ENCODE measurements at regions not wholly inside any gene's neighbourhood (a gene's known extent, or its start where the extent isn't known, plus 50 kb on each side); places are given as distances from the start of the nearest gene placed in this dataset.

GRCh38 chr1:5595531-5596170, 396.6 kb downstream of the NPHP4 start:
- no peak for DNase-seq

- no peak for DNase-seq
These were observed 397.9 kb downstream of the NPHP4 start for GRCh38 chr1:5594056-5594956.

DNA sequence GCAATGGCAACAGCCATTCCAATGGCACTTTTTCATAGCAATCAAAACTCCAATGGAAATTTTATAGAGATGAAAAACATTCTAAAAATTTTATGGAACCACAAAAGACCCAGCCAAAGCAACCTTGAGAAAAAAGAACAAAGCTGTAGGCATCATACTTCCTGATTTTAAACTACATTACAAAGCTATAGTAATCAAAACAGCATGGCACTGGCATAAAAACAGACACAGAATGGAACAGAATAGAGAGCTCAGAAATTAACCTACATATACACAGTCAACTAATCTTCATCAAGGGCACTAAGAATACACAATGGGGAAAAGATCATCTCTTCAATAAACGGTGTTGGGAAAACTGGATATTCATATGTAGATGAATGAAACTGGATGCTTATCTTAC, 401.5 kb downstream of the NPHP4 start:
- no peak for DNase-seq

DNA sequence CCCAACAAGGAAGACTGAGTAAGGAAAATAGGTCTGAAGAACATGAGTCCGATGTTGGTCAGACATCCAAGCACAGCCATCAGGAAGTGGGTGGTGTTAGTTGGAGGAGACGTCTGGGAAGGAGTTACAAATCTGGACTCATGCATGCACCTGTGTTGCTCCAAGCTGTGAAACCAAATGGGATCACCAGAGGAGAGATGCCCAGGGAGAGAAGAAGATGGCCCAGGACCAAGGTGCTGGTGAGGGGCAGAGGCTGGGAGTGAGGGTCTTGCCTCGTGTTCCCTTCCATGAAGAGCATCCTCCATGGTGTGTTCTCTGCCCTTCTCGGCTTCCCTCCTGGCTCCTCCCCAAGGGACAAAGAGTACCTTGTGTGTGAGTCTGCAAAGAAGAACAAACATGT, 405.6 kb downstream of the NPHP4 start:
- DNase-seq = no peak

GRCh38 chr1:5585256-5585655, 407.0 kb downstream of the NPHP4 start:
- no peak for DNase-seq

DNA sequence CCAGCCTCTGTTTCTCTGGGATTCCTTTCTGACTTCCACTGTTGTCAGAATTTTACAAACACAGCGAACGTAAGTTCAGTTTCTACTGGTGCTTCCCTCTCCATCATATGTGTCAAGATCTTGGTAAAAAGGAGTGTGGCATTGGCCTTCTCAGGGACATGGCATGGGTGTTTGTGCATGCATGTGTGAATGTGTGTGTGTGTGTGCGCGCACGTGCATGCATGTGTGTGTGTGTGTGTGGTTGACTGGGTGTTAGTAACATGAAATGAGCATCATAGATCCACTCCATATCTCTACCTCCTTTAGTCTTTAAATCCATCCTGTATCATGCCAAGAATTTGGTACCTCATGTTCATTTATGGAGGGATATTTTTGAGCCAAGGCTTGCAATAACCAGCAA, 411.3 kb downstream of the NPHP4 start:
- no peak for DNase-seq

DNA sequence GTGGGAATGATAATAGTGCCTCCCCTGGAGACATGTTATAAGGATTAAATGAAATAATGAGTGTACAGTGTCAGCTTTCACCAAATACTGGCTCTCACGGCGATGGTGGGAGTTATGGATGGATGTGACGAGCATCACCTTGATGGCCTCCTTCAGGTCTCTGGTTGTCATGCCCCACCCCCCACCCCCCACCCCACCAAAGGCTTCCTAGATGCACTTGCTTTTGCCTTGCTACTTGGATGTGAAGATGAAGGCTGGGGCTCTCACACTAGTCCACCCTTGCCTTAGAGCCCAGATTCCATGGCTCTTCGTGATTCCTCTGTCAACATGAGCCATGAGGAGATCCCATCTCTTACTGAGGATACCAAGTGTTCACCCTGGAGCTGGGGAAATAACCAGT, 412.3 kb downstream of the NPHP4 start:
- DNase-seq = no peak

DNA sequence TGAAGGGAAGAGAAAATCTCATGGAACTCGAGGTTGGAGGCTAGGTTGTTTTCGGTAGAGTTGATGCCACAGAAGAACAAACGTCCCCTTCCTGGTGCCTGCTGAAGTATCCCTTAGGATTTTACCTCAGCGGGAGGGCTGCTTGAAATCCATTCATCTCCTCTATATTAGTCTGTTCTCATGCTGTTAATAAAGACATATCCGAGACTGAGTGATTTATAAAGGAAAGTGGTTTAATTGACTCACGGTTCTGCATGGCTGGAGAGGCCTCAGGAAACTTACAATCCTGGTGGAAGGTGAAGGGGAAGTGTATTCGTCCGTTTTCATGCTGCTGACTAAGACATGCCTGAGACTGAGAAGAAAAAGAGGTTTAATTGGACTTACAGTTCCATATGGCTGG, 413.5 kb downstream of the NPHP4 start:
- DNase-seq = no peak

- DNase-seq = no peak
These were observed 414.8 kb downstream of the NPHP4 start for GRCh38 chr1:5577255-5578040.

GRCh38 chr1:5576673-5577065, 415.6 kb downstream of the NPHP4 start:
- no peak for DNase-seq

DNA sequence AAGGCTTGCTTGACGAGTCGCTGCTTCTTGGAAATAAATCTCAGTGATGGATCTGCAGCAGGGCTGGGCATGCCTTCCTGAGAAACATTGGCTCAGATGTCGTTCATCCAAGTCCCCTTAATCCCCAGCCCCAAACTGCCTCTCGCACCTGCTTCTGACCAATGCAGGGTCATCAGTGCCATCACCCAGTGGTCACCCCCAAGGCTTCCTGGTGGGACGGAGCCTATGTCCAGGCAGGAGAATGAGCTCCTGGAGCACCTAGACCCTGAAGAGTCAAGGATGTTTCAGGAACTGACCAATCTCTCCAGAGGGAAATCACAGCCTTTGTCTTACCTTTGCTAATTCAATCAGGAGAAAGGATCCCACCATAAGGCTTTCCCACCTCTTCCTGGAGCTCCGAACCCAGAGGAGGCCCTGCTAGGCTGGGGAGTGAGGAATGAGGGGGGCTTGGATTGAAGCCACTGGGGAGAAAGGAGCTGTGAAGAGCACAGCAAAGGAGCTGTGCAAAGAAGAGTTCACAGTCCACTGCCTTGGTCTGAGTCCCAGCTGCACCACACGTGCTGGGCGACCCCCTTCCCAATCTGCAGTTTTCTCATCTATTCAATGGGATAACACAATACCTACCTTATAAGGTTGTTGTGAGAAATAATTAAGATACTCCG, 416.1 kb downstream of the NPHP4 start:
- no peak for DNase-seq

- DNase-seq = no peak
These were observed 416.8 kb downstream of the NPHP4 start for GRCh38 chr1:5575396-5575940.

DNA sequence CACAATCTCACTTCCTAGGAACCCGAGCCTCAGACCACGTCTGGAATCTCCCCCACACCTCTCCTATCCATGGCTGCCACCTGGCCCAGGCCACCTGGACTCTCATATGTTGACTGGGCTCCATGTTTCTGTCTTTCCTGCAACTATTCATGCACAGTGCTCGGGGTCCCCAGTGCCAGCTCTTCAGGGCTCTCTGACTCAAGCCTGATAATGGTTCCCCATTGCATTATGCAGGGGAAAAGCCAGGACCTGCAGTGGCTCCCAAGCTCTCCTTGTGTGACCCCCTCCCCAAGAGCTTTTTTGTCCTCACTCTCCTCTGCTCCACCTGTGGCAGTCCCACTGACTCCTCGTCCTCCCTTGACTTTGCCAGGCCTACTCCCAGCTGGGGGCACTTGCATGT, 417.6 kb downstream of the NPHP4 start:
- DNase-seq = no peak

- no peak for DNase-seq
These were observed 419.4 kb downstream of the NPHP4 start for GRCh38 chr1:5572794-5573193.

DNA sequence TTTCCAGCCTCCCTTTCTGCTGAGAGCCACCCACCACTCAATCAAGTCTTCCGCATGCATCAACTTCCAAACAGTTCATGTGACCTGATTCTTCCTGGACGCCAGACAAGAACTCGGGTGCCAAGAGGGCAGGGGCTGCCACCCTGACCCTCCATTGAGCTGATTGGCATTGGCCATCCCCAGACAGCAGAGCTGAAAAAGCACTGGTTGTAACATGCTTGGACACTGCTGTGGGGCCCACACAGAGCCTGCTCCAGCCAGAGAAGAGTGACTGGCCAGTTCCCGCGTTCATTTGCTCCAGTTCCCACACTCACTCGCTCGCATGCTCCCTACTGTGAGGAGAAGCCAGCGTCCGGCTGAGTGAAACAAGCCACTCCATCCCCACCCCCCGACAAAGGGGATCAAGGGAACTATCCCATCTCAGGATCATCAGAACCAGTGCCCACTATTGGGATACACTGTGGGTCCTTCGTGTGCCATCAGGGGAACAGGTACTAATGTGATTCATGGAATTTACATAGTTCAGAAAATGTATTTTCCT, 420.3 kb downstream of the NPHP4 start:
- DNase-seq = no peak

- DNase-seq = no peak
These were observed 420.8 kb downstream of the NPHP4 start for GRCh38 chr1:5571438-5571837.

DNA sequence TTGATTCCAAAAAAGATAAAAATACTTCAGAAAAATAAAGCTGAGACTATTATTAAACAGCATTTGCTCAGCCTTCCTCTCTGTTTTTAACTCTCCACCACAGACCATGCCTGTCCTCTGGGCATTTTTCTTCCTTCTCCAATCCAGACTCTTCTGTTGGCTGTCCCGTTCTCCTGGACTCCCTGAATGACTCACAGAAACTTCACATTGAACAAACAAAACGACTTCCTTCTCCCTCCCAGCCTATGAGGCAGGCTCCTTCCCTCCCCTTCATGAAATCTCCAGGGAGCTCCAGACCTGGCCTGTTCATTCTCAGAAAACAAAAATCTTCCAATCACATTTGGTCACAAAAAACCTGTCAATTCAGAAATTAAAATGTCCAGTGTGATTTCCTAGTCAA, 421.3 kb downstream of the NPHP4 start:
- no peak for DNase-seq

GRCh38 chr1:5568321-5568720, 423.9 kb downstream of the NPHP4 start:
- DNase-seq = no peak

DNA sequence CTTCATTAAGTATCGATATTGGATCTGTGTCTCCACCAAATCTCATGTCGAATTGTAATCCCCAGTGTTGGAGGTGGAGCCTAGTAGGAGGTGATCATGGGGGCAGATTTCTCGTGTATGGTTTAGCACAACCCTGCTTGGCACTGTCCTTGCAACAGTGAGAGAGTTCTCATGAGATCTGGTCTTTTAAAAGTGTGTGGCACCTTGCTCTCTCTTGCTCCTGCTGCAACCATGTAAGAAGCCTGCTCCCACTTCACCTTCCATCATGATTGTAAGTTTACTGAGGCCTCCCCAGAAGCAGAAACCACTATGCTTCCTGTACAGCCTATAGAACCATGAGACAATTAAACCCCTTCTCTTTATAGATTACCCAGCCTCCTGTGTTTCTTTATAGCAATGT, 424.4 kb downstream of the NPHP4 start:
- no peak for DNase-seq

DNA sequence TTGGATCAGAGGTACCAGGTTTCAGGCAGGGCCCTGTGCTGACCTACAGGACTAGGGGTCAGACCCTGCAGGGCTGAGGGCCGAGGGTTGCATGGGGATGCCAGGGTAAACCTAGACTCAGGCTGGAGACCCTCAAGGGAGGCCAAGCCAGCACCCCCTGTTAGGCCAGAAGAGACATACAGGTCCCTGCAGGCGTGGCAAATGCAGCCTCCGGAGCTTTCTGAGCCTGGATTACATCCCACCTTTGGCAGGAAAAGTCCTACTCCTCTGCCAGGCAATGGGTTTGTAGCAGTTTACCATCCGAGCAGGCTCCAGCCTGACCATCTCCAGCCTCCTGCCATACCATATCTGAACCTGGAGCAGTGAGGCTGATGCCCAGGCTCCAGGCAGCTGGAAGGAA, 425.3 kb downstream of the NPHP4 start:
- DNase-seq = no peak

DNA sequence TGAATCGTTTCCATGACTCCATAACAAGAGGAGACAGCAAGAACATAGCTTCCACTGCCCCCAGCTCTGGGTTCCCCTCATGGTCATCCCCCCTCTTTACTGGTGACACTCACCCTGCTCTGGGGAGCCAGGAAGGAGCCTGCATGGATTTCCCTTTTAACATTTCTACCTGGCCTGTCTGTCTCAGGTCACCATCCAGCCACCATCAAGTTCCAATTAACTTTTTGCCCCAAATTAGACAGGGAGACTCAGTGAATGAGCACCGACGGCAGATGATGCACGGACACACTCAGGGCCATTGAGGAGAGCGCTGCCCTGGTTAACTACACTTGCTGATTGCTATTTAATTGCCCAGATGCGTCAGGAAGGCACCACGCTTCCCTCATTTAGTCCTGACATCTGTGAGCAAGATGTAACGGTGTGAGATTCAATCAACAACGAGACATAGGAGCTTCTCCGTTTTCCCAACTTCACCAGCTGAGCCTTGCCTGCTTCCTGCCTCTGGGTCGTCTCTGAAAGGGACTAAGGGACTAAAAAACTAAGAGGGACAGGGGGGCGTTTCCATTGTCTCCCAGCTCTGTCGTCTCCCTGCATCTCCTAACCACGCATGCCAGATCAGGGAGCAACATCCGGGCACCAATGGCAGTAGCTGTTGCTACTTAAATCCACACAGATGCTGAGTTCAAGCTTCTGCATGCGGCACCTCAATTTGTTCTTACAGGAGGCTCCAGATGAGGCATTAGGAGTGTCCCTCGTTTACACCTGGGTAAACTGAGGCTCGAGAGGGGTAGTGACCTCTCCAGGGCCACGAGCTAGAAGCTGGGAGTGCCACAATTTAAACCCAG, 426.7 kb downstream of the NPHP4 start:
- no peak for DNase-seq
